ENCODE measurements at regions not wholly inside any gene's neighbourhood (a gene's known extent, or its start where the extent isn't known, plus 50 kb on each side); places are given as distances from the start of the nearest gene placed in this dataset.

DNA sequence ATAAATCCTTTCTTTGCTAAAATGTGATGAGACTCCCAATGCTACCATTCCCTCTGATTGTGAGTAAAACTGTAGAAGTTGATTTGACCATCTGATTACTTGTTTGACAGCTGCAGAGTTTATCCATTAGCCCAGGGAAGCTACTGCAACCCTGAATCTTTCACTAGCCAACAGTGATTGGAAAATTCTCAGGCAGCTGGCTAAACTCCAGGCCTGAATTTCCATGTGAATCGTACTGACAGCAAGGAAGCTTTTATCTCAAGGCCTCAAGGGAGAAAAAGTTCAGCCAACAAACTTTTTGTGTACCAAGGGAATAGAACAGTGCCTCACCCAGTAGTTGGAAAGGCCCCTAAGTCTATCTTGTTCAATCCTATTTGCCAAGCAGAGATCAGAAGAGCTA lies 246.7 kb upstream of the TRPM3 start:
- TF ChIP-seq, protein P1, sequence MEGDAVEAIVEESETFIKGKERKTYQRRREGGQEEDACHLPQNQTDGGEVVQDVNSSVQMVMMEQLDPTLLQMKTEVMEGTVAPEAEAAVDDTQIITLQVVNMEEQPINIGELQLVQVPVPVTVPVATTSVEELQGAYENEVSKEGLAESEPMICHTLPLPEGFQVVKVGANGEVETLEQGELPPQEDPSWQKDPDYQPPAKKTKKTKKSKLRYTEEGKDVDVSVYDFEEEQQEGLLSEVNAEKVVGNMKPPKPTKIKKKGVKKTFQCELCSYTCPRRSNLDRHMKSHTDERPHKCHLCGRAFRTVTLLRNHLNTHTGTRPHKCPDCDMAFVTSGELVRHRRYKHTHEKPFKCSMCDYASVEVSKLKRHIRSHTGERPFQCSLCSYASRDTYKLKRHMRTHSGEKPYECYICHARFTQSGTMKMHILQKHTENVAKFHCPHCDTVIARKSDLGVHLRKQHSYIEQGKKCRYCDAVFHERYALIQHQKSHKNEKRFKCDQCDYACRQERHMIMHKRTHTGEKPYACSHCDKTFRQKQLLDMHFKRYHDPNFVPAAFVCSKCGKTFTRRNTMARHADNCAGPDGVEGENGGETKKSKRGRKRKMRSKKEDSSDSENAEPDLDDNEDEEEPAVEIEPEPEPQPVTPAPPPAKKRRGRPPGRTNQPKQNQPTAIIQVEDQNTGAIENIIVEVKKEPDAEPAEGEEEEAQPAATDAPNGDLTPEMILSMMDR (conservative IDR thresholded peaks at IDR 0.05; ENCODE audit: low read depth, low read length), result no peak
- TF ChIP-seq EZH2 (IDR thresholded peaks at IDR 0.05; ENCODE audit: low read length, unreplicated experiment), result no peak

All from PC-3 (cell line).